ENCODE measurements at regions not wholly inside any gene's neighbourhood (a gene's known extent, or its start where the extent isn't known, plus 50 kb on each side); places are given as distances from the start of the nearest gene placed in this dataset.
"Not testable (repeated sequence)": the region's sequence is repeated elsewhere in the genome, so short reads cannot be mapped to it uniquely, and the experiment has no call there.

DNA sequence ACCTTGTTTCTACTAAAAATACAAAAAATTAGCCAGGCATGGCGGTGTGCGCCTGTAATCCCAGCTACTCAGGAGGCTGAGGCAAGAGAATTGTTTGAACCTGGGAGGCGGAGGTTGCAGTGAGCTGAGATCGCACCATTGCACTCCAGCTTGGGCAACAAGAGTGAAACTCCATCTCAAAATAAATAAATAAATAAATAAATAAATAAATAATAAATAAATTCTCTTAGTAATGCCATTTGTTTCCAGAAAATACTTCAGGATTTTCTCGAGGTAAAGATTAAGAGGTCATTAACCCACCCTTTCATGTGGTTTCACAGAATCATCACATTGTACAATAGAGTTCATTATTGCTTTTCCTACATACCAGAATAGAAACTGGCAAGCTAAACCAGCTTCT is 68.5 kb upstream of the JAK1 start:
- TF ChIP-seq HDAC6 (IDR thresholded peaks at IDR 0.05; ENCODE audit: unreplicated experiment); SRF (IDR thresholded peaks at IDR 0.05; ENCODE audit: low read depth in 2 of 2, low read length in 2 of 2); EP300 (IDR thresholded peaks at IDR 0.05; ENCODE audit: borderline replicate concordance in 1 of 2, control insufficient read depth in 1 of 2, low read depth in 2 of 2, low read length in 2 of 2); NFYB (IDR thresholded peaks at IDR 0.05; ENCODE audit: insufficient read depth, low read depth, low read length); CTCF (IDR thresholded peaks at IDR 0.05 in 2 of 3, conservative IDR thresholded peaks at IDR 0.05 in 1 of 3; ENCODE audit: control insufficient read depth in 2 of 3, extremely low read depth in 1 of 3, insufficient read depth in 1 of 3, low read depth in 3 of 3, low read length in 3 of 3); CHD2 (IDR thresholded peaks at IDR 0.05; ENCODE audit: borderline replicate concordance, low read depth, low read length); REST (IDR thresholded peaks at IDR 0.05; ENCODE audit: low read depth, low read length); SMC3 (IDR thresholded peaks at IDR 0.05; ENCODE audit: borderline replicate concordance, low read length); NRF1 (conservative IDR thresholded peaks at IDR 0.05; ENCODE audit: low read depth, low read length); ZNF622 (IDR thresholded peaks at IDR 0.05); USF2 (IDR thresholded peaks at IDR 0.05; ENCODE audit: borderline replicate concordance, low read depth, low read length); SPI1 (IDR thresholded peaks at IDR 0.05; ENCODE audit: borderline replicate concordance, insufficient read depth, low read depth, low read length): not testable (repeated sequence)
- TF ChIP-seq, protein P1, sequence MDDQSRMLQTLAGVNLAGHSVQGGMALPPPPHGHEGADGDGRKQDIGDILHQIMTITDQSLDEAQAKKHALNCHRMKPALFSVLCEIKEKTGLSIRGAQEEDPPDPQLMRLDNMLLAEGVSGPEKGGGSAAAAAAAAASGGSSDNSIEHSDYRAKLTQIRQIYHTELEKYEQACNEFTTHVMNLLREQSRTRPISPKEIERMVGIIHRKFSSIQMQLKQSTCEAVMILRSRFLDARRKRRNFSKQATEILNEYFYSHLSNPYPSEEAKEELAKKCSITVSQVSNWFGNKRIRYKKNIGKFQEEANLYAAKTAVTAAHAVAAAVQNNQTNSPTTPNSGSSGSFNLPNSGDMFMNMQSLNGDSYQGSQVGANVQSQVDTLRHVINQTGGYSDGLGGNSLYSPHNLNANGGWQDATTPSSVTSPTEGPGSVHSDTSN (IDR thresholded peaks at IDR 0.05; ENCODE audit: insufficient replicate concordance, low read depth, low read length): not testable (repeated sequence)
